T47D (cell line): ENCODE measurements at regions not wholly inside any gene's neighbourhood (a gene's known extent, or its start where the extent isn't known, plus 50 kb on each side); places are given as distances from the start of the nearest gene placed in this dataset.
A peak's percentile ranks its signal among the peaks of the same experiment; 100 is the strongest.
"Not testable (repeated sequence)": the region's sequence is repeated elsewhere in the genome, so short reads cannot be mapped to it uniquely, and the experiment has no call there.

Experiments
- DNase-seq, 2 experiments: peaks; one replicate each; pipeline versions ENCODE4 v3.0.0 to v3.0.0-alpha.2; 2011 to 2012; ENCODE audit warnings: low read depth in 1 of 2, low spot score in 1 of 2
- JUND ChIP-seq: IDR thresholded peaks from 2 replicates; pipeline ENCODE4 v1.6.1; 2012; ENCODE audit warnings: low read depth
- in situ Hi-C: cut with HindIII; loops from 2 replicates; pipeline ENCODE4 v1.10.0; 2016; ENCODE audit warnings: low sequenced_read_pairs, low pct_unique_long_range_greater_than_20kb

DNA sequence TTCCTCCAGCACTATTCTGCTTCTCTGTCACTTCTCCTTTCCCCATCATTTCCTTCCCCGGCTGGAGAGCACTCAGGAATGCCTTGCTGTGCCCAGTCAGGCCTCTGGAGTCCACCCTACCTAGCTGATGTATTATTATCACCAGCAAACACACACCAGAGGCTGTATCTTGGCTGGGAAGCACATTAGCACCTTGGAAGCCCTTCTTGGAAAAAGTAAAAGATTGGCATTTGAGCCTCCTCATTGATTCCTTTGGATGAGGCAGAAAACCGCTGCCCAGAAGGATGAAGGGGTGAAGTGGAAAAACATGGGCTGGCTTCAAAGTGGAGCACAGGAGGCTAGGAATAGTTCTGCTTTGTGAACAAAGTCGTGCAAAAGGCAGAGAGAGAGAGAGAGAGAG lies 244.3 kb downstream of the RPLP1 start:
- no peak for TF ChIP-seq JUND
- in situ Hi-C loops: no loop called here
- no peak for DNase-seq

DNA sequence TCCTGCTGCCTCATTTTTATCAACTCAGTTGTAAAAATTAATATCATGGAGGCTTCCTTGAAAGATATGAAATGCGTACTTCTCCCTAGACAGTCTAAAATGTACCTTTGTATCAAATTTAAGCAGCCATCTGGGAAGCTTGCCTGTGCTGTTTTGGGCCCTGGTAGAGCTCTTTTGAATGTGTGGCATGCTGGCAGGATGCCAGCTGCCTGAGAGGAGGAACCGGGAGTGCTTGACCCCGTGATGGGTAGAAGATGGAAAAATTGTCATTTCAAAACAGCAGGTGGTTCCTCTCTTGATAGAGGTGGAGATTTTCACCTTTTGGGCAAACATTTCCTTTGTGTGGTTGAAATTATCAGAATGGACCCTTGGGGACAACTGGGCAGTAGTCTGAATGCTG lies 245.3 kb downstream of the RPLP1 start:
- DNase-seq: no peak
- TF ChIP-seq JUND: no peak
- in situ Hi-C loops: no loop called here

GRCh38 chr15:69699096-69699495 lies 246.5 kb downstream of the RPLP1 start:
- TF ChIP-seq JUND: no peak
- in situ Hi-C loops: no loop called here
- DNase-seq: peak in 1 of 2 experiments; percentile 88

DNA sequence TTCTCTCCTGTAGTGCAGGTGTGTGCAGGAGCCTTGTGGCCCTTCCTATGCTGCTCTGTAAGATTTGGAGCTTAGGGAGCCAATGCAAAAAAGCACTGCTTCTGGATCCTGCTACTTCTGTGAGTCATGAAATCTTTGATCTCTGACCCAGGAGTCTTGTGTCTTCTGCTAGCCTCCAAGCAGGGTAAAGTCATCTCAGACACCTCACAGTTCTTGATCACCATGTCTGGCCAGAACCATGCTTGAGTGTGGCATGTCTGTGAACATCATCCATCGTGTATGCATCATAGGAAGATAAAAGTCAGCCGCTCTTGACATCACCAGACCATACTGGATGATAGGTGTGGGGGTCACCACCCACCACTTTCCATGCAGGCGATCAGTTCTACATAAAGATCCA lies 247.8 kb downstream of the RPLP1 start:
- TF ChIP-seq JUND: no peak
- in situ Hi-C loops: no loop called here
- DNase-seq: no peak

DNA sequence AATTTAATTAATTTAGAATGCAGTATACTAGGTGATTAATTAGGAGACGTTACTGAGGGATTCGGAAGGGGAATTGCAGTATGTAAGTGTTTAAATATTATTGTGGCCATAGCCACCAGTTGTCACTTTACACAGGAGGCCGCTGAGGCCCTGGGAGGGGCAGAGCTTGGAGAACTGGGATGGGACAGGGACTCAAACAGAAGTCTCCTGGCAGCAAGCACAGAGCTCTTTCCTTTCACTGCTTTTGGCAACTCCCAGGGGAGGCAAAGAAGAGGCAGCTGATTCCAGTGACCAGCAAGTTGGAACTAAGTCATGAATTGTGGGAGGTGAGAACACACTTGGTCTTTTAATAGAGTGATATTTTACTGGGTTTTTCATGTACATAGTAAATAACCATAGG lies 248.6 kb downstream of the RPLP1 start:
- in situ Hi-C loops: no loop called here
- no peak for TF ChIP-seq JUND
- no peak for DNase-seq

DNA sequence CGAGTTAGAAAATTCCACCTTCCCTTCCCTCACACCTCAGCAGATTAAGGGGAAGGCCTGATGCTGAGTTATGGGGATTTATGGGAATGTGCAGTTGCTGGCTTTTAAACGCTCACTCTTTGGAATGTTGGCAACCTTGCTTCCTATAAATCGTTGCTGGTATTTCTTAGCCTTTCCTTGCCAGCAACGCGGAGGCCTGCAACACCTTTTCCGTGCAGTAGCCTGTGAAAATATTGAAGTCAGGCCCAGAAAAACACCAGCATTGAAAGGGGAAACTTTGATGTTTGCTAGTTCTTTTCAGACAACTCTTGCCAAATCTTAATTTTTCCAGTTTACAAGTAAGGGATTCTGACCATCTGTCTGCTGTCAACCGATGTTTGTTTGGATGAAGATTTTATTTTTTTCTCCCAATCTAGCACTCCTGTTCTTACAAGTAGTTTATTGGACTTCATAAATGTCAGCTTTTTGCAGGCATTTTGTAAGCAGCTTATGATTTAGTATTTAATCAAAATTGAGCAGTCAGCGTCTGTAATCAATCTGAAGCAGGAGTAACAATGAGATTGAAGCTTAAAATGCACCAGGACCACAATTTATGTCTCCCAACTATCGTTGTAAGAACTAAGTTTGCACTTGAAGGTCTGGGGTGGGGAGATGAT lies 251.0 kb downstream of the RPLP1 start:
- no peak for TF ChIP-seq JUND
- in situ Hi-C loops: no loop called here
- DNase-seq: no peak

- DNase-seq: no peak
- in situ Hi-C loops: no loop called here
- no peak for TF ChIP-seq JUND
These were observed 251.6 kb downstream of the RPLP1 start for GRCh38 chr15:69704229-69704628.

GRCh38 chr15:69704700-69705099 lies 252.1 kb downstream of the RPLP1 start:
- no peak for DNase-seq
- in situ Hi-C loops: no loop called here
- no peak for TF ChIP-seq JUND

- in situ Hi-C loops: no loop called here
- TF ChIP-seq JUND: no peak
- no peak for DNase-seq
These were observed 253.9 kb downstream of the RPLP1 start for GRCh38 chr15:69706353-69707097.

DNA sequence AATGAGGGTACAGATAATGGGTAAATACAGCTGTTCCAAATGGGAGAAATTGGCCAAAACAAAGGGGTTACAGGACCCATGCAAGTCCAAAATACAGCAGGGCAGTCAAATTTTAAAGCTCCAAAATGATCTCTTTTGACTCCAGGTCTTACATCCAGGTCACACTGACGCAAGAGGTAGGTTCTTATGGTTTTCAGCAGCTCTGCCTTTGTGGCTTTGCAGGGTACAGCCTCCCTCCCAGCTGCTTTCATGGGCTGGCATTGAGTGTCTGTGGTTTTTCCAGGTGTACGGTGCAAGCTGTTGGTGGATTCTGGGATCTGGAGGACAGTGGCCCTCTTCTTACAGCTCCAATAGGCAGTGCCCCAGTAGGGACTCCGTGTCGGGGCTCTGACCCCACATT lies 254.6 kb downstream of the RPLP1 start:
- in situ Hi-C loops, DNase-seq: not testable (repeated sequence)

GRCh38 chr15:69708436-69709122 lies 256.0 kb downstream of the RPLP1 start:
- in situ Hi-C loops, DNase-seq: not testable (repeated sequence)

DNA sequence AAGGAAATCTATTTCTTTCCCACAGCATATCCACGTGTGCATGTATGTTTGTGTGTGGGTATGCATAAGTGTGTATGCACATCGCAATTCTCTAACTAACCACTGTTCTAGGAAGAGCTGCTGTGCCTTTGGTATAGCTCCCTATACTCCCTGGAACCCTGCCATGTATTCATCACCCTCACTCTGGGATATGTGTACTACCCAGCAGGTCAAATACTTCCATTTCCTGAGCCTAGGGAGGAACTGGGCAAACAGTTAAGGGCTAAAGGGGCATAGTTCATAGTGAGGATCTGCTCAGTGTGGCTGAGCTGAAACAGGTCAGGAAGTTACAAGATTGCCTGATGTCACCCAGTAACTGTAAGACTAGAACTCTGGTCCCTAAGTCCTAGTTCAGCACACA lies 260.4 kb downstream of the RPLP1 start:
- no peak for TF ChIP-seq JUND
- DNase-seq: peak in 1 of 2 experiments; percentile 49
- in situ Hi-C loops: no loop called here

GRCh38 chr15:69713726-69714559 lies 261.3 kb downstream of the RPLP1 start:
- in situ Hi-C loops: no loop called here
- no peak for DNase-seq
- no peak for TF ChIP-seq JUND
